CD4-positive, alpha-beta T cell treated with Interleukin-4 for 4 hours (primary cell): ENCODE measurements at regions not wholly inside any gene's neighbourhood (a gene's known extent, or its start where the extent isn't known, plus 50 kb on each side); places are given as distances from the start of the nearest gene placed in this dataset.

ENCODE experiments used
- DNase-seq: peaks from one replicate; pipeline ENCODE4 v3.0.0-alpha.2; 2020

- no peak for DNase-seq
Observed at GRCh38 chr1:81695741-81696140, 105.0 kb upstream of the ADGRL2 start.

GRCh38 chr1:81693316-81693715 is 107.4 kb upstream of the ADGRL2 start:
- DNase-seq, result no peak

GRCh38 chr1:81690676-81691453 is 109.9 kb upstream of the ADGRL2 start:
- no peak for DNase-seq

GRCh38 chr1:81689531-81689941 is 111.2 kb upstream of the ADGRL2 start:
- DNase-seq, result no peak

GRCh38 chr1:81682490-81682889 is 118.2 kb upstream of the ADGRL2 start:
- no peak for DNase-seq

GRCh38 chr1:81681601-81682266 is 119.0 kb upstream of the ADGRL2 start:
- DNase-seq, result no peak

GRCh38 chr1:81681114-81681513 is 119.6 kb upstream of the ADGRL2 start:
- no peak for DNase-seq

- DNase-seq, result no peak
Observed at GRCh38 chr1:81679942-81680341, 120.8 kb upstream of the ADGRL2 start.

- no peak for DNase-seq
Observed at GRCh38 chr1:81678779-81679178, 122.0 kb upstream of the ADGRL2 start.

- no peak for DNase-seq
Observed at GRCh38 chr1:81672766-81673165, 128.0 kb upstream of the ADGRL2 start.

- no peak for DNase-seq
Observed at GRCh38 chr1:81671038-81671437, 129.7 kb upstream of the ADGRL2 start.

- DNase-seq, result no peak
Observed at GRCh38 chr1:81670286-81670685, 130.4 kb upstream of the ADGRL2 start.

- no peak for DNase-seq
Observed at GRCh38 chr1:81666586-81666985, 134.1 kb upstream of the ADGRL2 start.

GRCh38 chr1:81664341-81664740 is 136.4 kb upstream of the ADGRL2 start:
- no peak for DNase-seq

GRCh38 chr1:81662913-81663526 is 137.7 kb upstream of the ADGRL2 start:
- no peak for DNase-seq

- DNase-seq, result no peak
Observed at GRCh38 chr1:81660286-81660685, 140.4 kb upstream of the ADGRL2 start.

GRCh38 chr1:81654657-81655056 is 146.1 kb upstream of the ADGRL2 start:
- DNase-seq, result no peak

- no peak for DNase-seq
Observed at GRCh38 chr1:81654147-81654546, 146.6 kb upstream of the ADGRL2 start.

GRCh38 chr1:81650776-81651175 is 150.0 kb upstream of the ADGRL2 start:
- no peak for DNase-seq

GRCh38 chr1:81635816-81636215 is 164.9 kb upstream of the ADGRL2 start:
- no peak for DNase-seq

- DNase-seq, result no peak
Observed at GRCh38 chr1:81634294-81634693, 166.4 kb upstream of the ADGRL2 start.

GRCh38 chr1:81619156-81619555 is 181.6 kb upstream of the ADGRL2 start:
- DNase-seq, result no peak

- no peak for DNase-seq
Observed at GRCh38 chr1:81618376-81618775, 182.4 kb upstream of the ADGRL2 start.

GRCh38 chr1:81617308-81617967 is 183.3 kb upstream of the ADGRL2 start:
- no peak for DNase-seq
